Lower leg skin (tissue), 3 donors: ENCODE measurements at regions not wholly inside any gene's neighbourhood (a gene's known extent, or its start where the extent isn't known, plus 50 kb on each side); places are given as distances from the start of the nearest gene placed in this dataset.

Experiments
- POLR2A ChIP-seq, 2 donors: fragments of 450-650 bp; IDR thresholded peaks; one replicate each; pipeline ENCODE4 v1.6.1; 2016 to 2017; ENCODE audit warnings: antibody characterized with exemption in 2 of 2, mild to moderate bottlenecking in 1 of 2, moderate library complexity in 1 of 2
- TF ChIP-seq, protein P1 (sequence below), 3 donors: fragments of 450-650 bp; IDR thresholded peaks; one replicate each; pipeline ENCODE4 v1.5.1; 2016; ENCODE audit warnings: antibody characterized with exemption in 3 of 3, mild to moderate bottlenecking in 3 of 3, moderate library complexity in 2 of 3

DNA sequence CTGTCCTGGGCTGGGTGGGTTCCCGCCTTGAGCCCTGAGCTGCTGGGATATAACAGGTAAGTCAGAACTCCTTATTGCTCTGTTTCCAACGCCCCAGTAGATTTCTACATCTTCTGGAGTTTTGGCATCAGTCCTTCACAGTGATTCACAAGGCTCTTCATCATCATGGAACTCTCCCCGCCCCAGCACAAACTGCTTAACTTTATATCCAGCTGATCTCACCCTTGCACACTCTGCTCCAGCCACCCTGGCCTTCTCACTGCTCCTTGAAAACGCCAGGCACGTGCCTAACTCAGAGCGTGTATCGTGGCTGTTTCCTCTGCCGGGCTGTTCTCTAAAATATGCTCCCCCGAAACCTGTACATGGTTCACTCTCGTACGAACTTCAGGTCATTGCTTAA, 264.9 kb downstream of the NOVA1 start:
- TF ChIP-seq, protein P1, sequence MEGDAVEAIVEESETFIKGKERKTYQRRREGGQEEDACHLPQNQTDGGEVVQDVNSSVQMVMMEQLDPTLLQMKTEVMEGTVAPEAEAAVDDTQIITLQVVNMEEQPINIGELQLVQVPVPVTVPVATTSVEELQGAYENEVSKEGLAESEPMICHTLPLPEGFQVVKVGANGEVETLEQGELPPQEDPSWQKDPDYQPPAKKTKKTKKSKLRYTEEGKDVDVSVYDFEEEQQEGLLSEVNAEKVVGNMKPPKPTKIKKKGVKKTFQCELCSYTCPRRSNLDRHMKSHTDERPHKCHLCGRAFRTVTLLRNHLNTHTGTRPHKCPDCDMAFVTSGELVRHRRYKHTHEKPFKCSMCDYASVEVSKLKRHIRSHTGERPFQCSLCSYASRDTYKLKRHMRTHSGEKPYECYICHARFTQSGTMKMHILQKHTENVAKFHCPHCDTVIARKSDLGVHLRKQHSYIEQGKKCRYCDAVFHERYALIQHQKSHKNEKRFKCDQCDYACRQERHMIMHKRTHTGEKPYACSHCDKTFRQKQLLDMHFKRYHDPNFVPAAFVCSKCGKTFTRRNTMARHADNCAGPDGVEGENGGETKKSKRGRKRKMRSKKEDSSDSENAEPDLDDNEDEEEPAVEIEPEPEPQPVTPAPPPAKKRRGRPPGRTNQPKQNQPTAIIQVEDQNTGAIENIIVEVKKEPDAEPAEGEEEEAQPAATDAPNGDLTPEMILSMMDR (IDR thresholded peaks at IDR 0.05): no peak
- TF ChIP-seq POLR2A (IDR thresholded peaks at IDR 0.05): no peak
